Endodermal cell (in vitro differentiated cells): ENCODE measurements at regions not wholly inside any gene's neighbourhood (a gene's known extent, or its start where the extent isn't known, plus 50 kb on each side); places are given as distances from the start of the nearest gene placed in this dataset.

Experiments used
- DNase-seq: peaks from one replicate; pipeline ENCODE4 v3.0.0-alpha.2; 2017
- H3K27ac ChIP-seq: 2 replicates; pipeline ENCODE4 v1.5.1; 2013; ENCODE audit warnings: mild to moderate bottlenecking, low read depth, low read length, moderate library complexity
- H3K27me3 ChIP-seq: 2 replicates; pipeline ENCODE4 v1.6.1; 2013; ENCODE audit warnings: mild to moderate bottlenecking, low read length, moderate library complexity; ENCODE audit not compliant: insufficient read depth, control insufficient read depth, poor library complexity, severe bottlenecking
- H3K36me3 ChIP-seq: 2 replicates; pipeline ENCODE4 v1.7.0; 2013; ENCODE audit warnings: mild to moderate bottlenecking, low read length, moderate library complexity; ENCODE audit not compliant: control insufficient read depth, insufficient read depth
- H3K4me1 ChIP-seq: one replicate; pipeline ENCODE4 v1.7.0; 2013; ENCODE audit warnings: low read length; ENCODE audit not compliant: control insufficient read depth, insufficient read depth
- H3K4me3 ChIP-seq: 2 replicates; pipeline ENCODE4 v1.5.1; 2013; ENCODE audit warnings: mild to moderate bottlenecking, low read length, moderate library complexity
- H3K9ac ChIP-seq: 2 replicates; pipeline ENCODE4 v1.6.1; 2013; ENCODE audit warnings: mild to moderate bottlenecking, low read length, moderate library complexity; ENCODE audit not compliant: poor library complexity, severe bottlenecking; ENCODE audit errors: extremely low read depth
- H3K9me3 ChIP-seq: 2 replicates; pipeline ENCODE4 v1.6.1; 2013; ENCODE audit warnings: mild to moderate bottlenecking, low read length, moderate library complexity; ENCODE audit not compliant: control insufficient read depth
- H3K27ac Mint-ChIP-seq: 2 replicates; pipeline ENCODE4 v1.8.0; 2020; ENCODE audit warnings: mixed read lengths
- H3K27me3 Mint-ChIP-seq: 2 replicates; pipeline ENCODE4 v1.8.0; 2021; ENCODE audit warnings: mild to moderate bottlenecking, mixed read lengths; ENCODE audit not compliant: insufficient read depth
- H3K36me3 Mint-ChIP-seq: 2 replicates; pipeline ENCODE4 v1.8.0; 2020; ENCODE audit warnings: low read depth, mixed read lengths
- H3K4me1 Mint-ChIP-seq: 2 replicates; pipeline ENCODE4 v1.8.0; 2020; ENCODE audit warnings: mixed read lengths
- H3K4me3 Mint-ChIP-seq: 2 replicates; pipeline ENCODE4 v1.8.0; 2020; ENCODE audit warnings: mild to moderate bottlenecking, moderate library complexity, mixed read lengths
- H3K9me3 Mint-ChIP-seq: 2 replicates; pipeline ENCODE4 v1.8.0; 2020; ENCODE audit warnings: mild to moderate bottlenecking, mixed read lengths
- WGBS, 2 experiments: methylation state at CpG; one replicate each; pipeline versions ENCODE4 v1.1.5 to v1.1.7; 2013; ENCODE audit warnings: missing lambda C conversion rate in 2 of 2, mixed read lengths in 1 of 2; ENCODE audit not compliant: insufficient coverage in 1 of 2, insufficient read length in 1 of 2; 5-methylcytosine and 5-hydroxymethylcytosine counted together
- TF ChIP-seq, protein P1 (sequence below): fragments of 200-600 bp; sonication (generic); conservative IDR thresholded peaks from 2 replicates; pipeline ENCODE4 v1.5.0; 2021; ENCODE audit warnings: antibody characterized with exemption, mild to moderate bottlenecking

DNA sequence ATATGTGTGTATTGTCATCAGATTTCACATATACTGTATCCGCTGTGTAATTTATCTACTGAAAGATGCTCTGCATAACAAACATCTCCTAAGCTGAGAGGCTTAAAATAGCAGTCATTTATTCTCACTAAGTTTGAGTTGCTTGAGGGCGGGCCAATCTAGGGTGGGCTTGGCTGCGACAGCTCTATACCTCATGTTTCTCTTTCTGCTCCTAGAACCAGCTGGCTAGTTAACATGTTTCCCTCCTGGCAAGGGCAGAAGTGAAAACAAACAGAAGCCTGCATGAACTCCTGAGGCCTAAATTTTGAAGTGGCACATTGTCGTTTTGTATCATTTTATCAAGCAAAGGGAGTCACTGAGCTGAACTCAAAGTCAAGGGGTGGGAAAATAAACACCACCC is 585.0 kb upstream of the VRK2 start:
- TF ChIP-seq, protein P1, sequence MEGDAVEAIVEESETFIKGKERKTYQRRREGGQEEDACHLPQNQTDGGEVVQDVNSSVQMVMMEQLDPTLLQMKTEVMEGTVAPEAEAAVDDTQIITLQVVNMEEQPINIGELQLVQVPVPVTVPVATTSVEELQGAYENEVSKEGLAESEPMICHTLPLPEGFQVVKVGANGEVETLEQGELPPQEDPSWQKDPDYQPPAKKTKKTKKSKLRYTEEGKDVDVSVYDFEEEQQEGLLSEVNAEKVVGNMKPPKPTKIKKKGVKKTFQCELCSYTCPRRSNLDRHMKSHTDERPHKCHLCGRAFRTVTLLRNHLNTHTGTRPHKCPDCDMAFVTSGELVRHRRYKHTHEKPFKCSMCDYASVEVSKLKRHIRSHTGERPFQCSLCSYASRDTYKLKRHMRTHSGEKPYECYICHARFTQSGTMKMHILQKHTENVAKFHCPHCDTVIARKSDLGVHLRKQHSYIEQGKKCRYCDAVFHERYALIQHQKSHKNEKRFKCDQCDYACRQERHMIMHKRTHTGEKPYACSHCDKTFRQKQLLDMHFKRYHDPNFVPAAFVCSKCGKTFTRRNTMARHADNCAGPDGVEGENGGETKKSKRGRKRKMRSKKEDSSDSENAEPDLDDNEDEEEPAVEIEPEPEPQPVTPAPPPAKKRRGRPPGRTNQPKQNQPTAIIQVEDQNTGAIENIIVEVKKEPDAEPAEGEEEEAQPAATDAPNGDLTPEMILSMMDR: no peak
- no peaks in the 10 kb centered on the region for H3K27me3 Mint-ChIP-seq

DNA sequence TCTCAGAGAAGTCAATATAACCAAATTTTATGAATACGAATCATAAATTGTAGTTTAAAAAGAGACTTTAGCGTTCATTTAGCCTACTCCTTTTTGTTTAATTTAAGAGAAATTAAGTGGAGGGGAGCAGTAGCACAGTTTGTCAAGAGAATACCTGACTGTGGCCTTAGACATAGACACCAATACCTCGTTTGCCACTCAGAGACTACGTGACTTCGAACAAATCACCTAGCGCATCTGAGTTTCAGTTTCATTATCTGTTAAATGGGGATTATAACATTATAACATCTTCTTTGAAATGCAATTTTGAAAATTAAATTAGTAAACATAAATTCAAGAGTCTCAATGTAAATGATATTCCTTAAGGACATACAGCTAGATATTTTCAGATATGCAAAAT is 581.5 kb upstream of the VRK2 start:
- DNase-seq: no peak
- TF ChIP-seq, protein P1: no peak
- no peaks in the 10 kb centered on the region for H3K9me3 ChIP-seq
- H3K27me3 Mint-ChIP-seq: no peaks in the 10 kb centered on the region
- no peak overlapping the region for H3K27ac ChIP-seq
- no peak overlapping the region for H3K4me3 Mint-ChIP-seq
- no peaks in the 10 kb centered on the region for H3K4me1 ChIP-seq
- H3K4me3 ChIP-seq: no peak overlapping the region
- H3K27ac Mint-ChIP-seq: no peak overlapping the region
- H3K36me3 Mint-ChIP-seq: no peaks in the 10 kb centered on the region
- H3K36me3 ChIP-seq: no peaks in the 10 kb centered on the region
- H3K27me3 ChIP-seq: no peaks in the 10 kb centered on the region
- WGBS, 2 experiments: 97 to 100% methylated on average over 1 to 5 of the region's 6 CpGs
- peaks cover 2% of the 10 kb centered on the region for H3K4me1 Mint-ChIP-seq
- H3K9ac ChIP-seq: no peak overlapping the region
- H3K9me3 Mint-ChIP-seq: no peaks in the 10 kb centered on the region

More for the DNA sequence above, 585.0 kb upstream of the VRK2 start:
- Histone ChIP-seq H3K9ac (no peak overlapping the region), H3K27me3 (no peaks in the 10 kb centered on the region), H3K36me3 (no peaks in the 10 kb centered on the region), H3K4me3 (no peak overlapping the region), H3K4me1 (no peaks in the 10 kb centered on the region), H3K9me3 (no peaks in the 10 kb centered on the region), H3K27ac (no peak overlapping the region)
- no peak overlapping the region for H3K27ac Mint-ChIP-seq
- H3K36me3 Mint-ChIP-seq: no peaks in the 10 kb centered on the region
- H3K9me3 Mint-ChIP-seq: no peaks in the 10 kb centered on the region
- peaks cover 2% of the 10 kb centered on the region for H3K4me1 Mint-ChIP-seq
- DNase-seq: no peak
- WGBS, 2 experiments: 90 to 96% methylated on average over 3 to 4 of the region's 4 CpGs
- no peak overlapping the region for H3K4me3 Mint-ChIP-seq

DNA sequence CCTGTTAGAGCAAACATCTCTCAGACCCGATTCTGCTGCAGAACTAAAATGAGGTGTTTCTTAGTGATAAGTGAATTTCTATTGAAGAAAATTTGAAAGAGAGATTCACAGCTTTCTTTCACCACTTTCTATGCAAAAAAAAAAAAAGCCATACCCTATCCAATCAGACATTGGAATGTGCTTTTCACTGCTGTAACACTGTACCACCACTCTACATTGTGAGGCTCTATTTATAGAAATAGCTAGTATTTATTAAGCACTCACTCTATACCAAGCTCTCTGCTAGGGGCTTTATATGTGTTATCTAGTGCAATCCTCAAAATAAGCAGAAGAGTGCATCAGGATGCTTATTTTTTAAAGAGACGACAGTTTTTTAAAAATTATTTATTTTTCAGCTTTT is 580.6 kb upstream of the VRK2 start:
- no peaks in the 10 kb centered on the region for H3K27me3 ChIP-seq
- Mint-ChIP-seq H3K4me3 (no peak overlapping the region), H3K27me3 (no peaks in the 10 kb centered on the region), H3K36me3 (no peaks in the 10 kb centered on the region), H3K27ac (no peak overlapping the region), H3K4me1 (peaks cover 2% of the 10 kb centered on the region), H3K9me3 (no peaks in the 10 kb centered on the region)
- H3K9me3 ChIP-seq: no peaks in the 10 kb centered on the region
- H3K27ac ChIP-seq: no peak overlapping the region
- no peak overlapping the region for H3K9ac ChIP-seq
- WGBS, 2 experiments: 84 to 100% methylated on average over 1 to 2 of the region's 2 CpGs
- TF ChIP-seq, protein P1: no peak
- H3K4me1 ChIP-seq: no peaks in the 10 kb centered on the region
- no peak overlapping the region for H3K4me3 ChIP-seq
- DNase-seq: no peak
- H3K36me3 ChIP-seq: no peaks in the 10 kb centered on the region
